GM21529 (cell line): ENCODE measurements at regions not wholly inside any gene's neighbourhood (a gene's known extent, or its start where the extent isn't known, plus 50 kb on each side); places are given as distances from the start of the nearest gene placed in this dataset.
"Not testable (repeated sequence)": the region's sequence is repeated elsewhere in the genome, so short reads cannot be mapped to it uniquely, and the experiment has no call there.

Experiments used
- ATAC-seq: cut with Tn5 transposase; IDR thresholded peaks from one replicate; pipeline ENCODE4 v1.9.1; 2021; ENCODE audit not compliant: unreplicated experiment

- no peak for ATAC-seq
Observed at GRCh38 chr6:113701552-113702254, 155.4 kb upstream of the MARCKS start.

GRCh38 chr6:113707194-113707593 is 150.0 kb upstream of the MARCKS start:
- no peak for ATAC-seq

- ATAC-seq, result no peak
Observed at GRCh38 chr6:113709936-113710509, 147.1 kb upstream of the MARCKS start.

GRCh38 chr6:113713665-113714064 is 143.5 kb upstream of the MARCKS start:
- no peak for ATAC-seq

- ATAC-seq, result no peak
Observed at GRCh38 chr6:113718588-113718987, 138.6 kb upstream of the MARCKS start.

- no peak for ATAC-seq
Observed at GRCh38 chr6:113719064-113719463, 138.1 kb upstream of the MARCKS start.

- no peak for ATAC-seq
Observed at GRCh38 chr6:113719545-113719944, 137.6 kb upstream of the MARCKS start.

- no peak for ATAC-seq
Observed at GRCh38 chr6:113723182-113723581, 134.0 kb upstream of the MARCKS start.

GRCh38 chr6:113724927-113725326 is 132.2 kb upstream of the MARCKS start:
- ATAC-seq, result not testable (repeated sequence)

GRCh38 chr6:113731541-113731940 is 125.6 kb upstream of the MARCKS start:
- no peak for ATAC-seq

- ATAC-seq, result no peak
Observed at GRCh38 chr6:113732384-113732966, 124.7 kb upstream of the MARCKS start.

- ATAC-seq, result no peak
Observed at GRCh38 chr6:113733381-113733780, 123.8 kb upstream of the MARCKS start.

GRCh38 chr6:113734982-113735381 is 122.2 kb upstream of the MARCKS start:
- no peak for ATAC-seq

- ATAC-seq, result no peak
Observed at GRCh38 chr6:113735491-113735890, 121.7 kb upstream of the MARCKS start.

GRCh38 chr6:113736978-113737377 is 120.2 kb upstream of the MARCKS start:
- no peak for ATAC-seq

- ATAC-seq, result no peak
Observed at GRCh38 chr6:113739041-113739655, 118.0 kb upstream of the MARCKS start.

- no peak for ATAC-seq
Observed at GRCh38 chr6:113741651-113742050, 115.5 kb upstream of the MARCKS start.

- no peak for ATAC-seq
Observed at GRCh38 chr6:113742342-113742741, 114.8 kb upstream of the MARCKS start.

- no peak for ATAC-seq
Observed at GRCh38 chr6:113744861-113745260, 112.3 kb upstream of the MARCKS start.

GRCh38 chr6:113750151-113750855 is 106.8 kb upstream of the MARCKS start:
- ATAC-seq, result no peak

- ATAC-seq, result no peak
Observed at GRCh38 chr6:113754291-113754690, 102.9 kb upstream of the MARCKS start.
